ENCODE measurements at regions not wholly inside any gene's neighbourhood (a gene's known extent, or its start where the extent isn't known, plus 50 kb on each side); places are given as distances from the start of the nearest gene placed in this dataset.

GRCh38 chr18:39497821-39498220 lies 1932.2 kb upstream of the CELF4 start:
- no peak for TF ChIP-seq POLR2AphosphoS5 (IDR thresholded peaks at IDR 0.05)
- TF ChIP-seq CTCF (IDR thresholded peaks at IDR 0.05): no peak
- TF ChIP-seq EP300 (IDR thresholded peaks at IDR 0.05): no peak
- TF ChIP-seq POLR2A (IDR thresholded peaks at IDR 0.05): no peak

Data from sigmoid colon (tissue), 4 donors.